Naive B cell (primary cell): ENCODE measurements at regions not wholly inside any gene's neighbourhood (a gene's known extent, or its start where the extent isn't known, plus 50 kb on each side); places are given as distances from the start of the nearest gene placed in this dataset.

Source experiments
- ATAC-seq, 2 donors: fragments of 150-1000 bp; cut with Tn5 transposase; 2 replicates each; pipeline ENCODE4 v1.10.0; 2021; ENCODE audit warnings: low read depth in 2 of 2, mild to moderate bottlenecking in 2 of 2, moderate library complexity in 2 of 2
- DNase-seq: peaks from one replicate; pipeline ENCODE4 v3.0.0; 2022
- H3K27ac Mint-ChIP-seq, 6 donors: one replicate each; pipeline ENCODE4 v1.8.0; 2020 to 2022; ENCODE audit warnings: mild to moderate bottlenecking in 6 of 6, mixed read lengths in 6 of 6, moderate library complexity in 5 of 6, inconsistent platforms in 2 of 6
- H3K27me3 Mint-ChIP-seq, 3 donors: one replicate each; pipeline ENCODE4 v1.8.0; 2021 to 2022; ENCODE audit warnings: mixed read lengths in 3 of 3, mild to moderate bottlenecking in 1 of 3
- H3K36me3 Mint-ChIP-seq, 2 donors: one replicate each; pipeline ENCODE4 v1.8.0; 2020 to 2022; ENCODE audit warnings: mixed read lengths in 2 of 2, inconsistent platforms in 1 of 2, mild to moderate bottlenecking in 1 of 2
- H3K4me1 Mint-ChIP-seq, 3 donors: one replicate each; pipeline ENCODE4 v1.8.0; 2020 to 2022; ENCODE audit warnings: mixed read lengths in 3 of 3, inconsistent platforms in 1 of 3, mild to moderate bottlenecking in 1 of 3, moderate library complexity in 1 of 3
- H3K4me3 Mint-ChIP-seq, 8 donors: one replicate each; pipeline ENCODE4 v1.8.0; 2020 to 2022; ENCODE audit warnings: mild to moderate bottlenecking in 8 of 8, mixed read lengths in 8 of 8, moderate library complexity in 8 of 8, inconsistent platforms in 2 of 8
- H3K9me3 Mint-ChIP-seq, 7 donors: one replicate each; pipeline ENCODE4 v1.8.0; 2020 to 2022; ENCODE audit warnings: mixed read lengths in 7 of 7, mild to moderate bottlenecking in 5 of 7, inconsistent platforms in 2 of 7, moderate library complexity in 1 of 7

- DNase-seq = no peak
- H3K4me1 Mint-ChIP-seq = no peaks in the 10 kb centered on the region
- no peak overlapping the region for H3K27ac Mint-ChIP-seq
- no peak overlapping the region for H3K4me3 Mint-ChIP-seq
- no peak for ATAC-seq
- H3K9me3 Mint-ChIP-seq = peaks cover 0 to 5% (median 1%) of the 10 kb centered on the region in 7 donors
- H3K27me3 Mint-ChIP-seq = no peaks in the 10 kb centered on the region
- H3K36me3 Mint-ChIP-seq = no peaks in the 10 kb centered on the region
These were observed 247.5 kb downstream of the GABRG1 start for GRCh38 chr4:45876235-45876890.

- DNase-seq (no peak), ATAC-seq (no peak)
- no peak overlapping the region for H3K4me3 Mint-ChIP-seq
- H3K36me3 Mint-ChIP-seq = no peaks in the 10 kb centered on the region
- H3K27ac Mint-ChIP-seq = no peak overlapping the region
- no peaks in the 10 kb centered on the region for H3K27me3 Mint-ChIP-seq
- no peaks in the 10 kb centered on the region for H3K4me1 Mint-ChIP-seq
- peaks cover 0 to 4% (median 0%) of the 10 kb centered on the region in 7 donors for H3K9me3 Mint-ChIP-seq
These were observed 254.7 kb downstream of the GABRG1 start for GRCh38 chr4:45869184-45869583.

DNA sequence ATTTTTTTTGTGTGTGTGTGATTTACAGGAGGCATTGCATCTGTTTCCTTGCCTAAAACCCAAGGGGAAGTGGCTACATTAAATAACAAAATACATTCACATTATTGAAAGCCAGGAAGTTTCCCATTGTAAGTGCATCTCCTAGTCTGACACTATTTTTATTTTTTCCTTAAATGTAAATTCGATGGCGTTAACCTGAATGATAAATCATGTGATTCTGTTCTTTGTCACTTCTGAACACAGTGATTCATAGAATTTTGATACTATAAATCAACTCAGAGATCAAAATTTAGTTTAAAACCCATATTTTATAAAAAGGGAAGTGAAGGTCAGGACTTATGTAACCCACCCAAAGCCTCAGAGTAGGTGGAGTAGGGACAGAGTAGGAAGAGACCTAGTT lies 258.1 kb downstream of the GABRG1 start:
- H3K4me3 Mint-ChIP-seq = no peak overlapping the region
- ATAC-seq (no peak), DNase-seq (no peak)
- H3K9me3 Mint-ChIP-seq = no peaks in the 10 kb centered on the region
- H3K27ac Mint-ChIP-seq = no peak overlapping the region
- no peaks in the 10 kb centered on the region for H3K4me1 Mint-ChIP-seq
- no peaks in the 10 kb centered on the region for H3K27me3 Mint-ChIP-seq
- no peaks in the 10 kb centered on the region for H3K36me3 Mint-ChIP-seq

DNA sequence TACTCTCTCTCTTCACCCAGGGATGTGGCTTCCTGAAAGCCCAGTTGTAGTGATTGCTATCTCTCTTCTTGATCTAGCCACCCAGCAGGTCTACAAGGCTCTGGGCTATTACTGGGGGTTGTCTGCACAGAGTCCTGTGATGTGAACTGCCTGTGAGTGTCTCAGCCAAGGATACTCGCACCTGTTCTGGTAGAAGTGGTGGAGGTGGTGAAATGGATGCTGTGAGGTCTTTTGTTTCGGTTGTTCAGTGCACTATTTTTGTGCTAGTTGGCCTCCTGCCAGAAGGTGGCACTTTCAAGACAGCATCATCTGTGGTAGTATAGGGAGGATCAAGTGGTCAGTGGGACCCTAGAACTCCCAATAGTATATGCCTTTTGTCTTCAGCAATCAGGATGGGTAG lies 268.0 kb downstream of the GABRG1 start:
- no peaks in the 10 kb centered on the region for H3K27me3 Mint-ChIP-seq
- H3K9me3 Mint-ChIP-seq = peaks cover 0 to 17% (median 4%) of the 10 kb centered on the region in 7 donors
- no peak overlapping the region for H3K27ac Mint-ChIP-seq
- H3K4me1 Mint-ChIP-seq = no peaks in the 10 kb centered on the region
- DNase-seq = no peak
- H3K36me3 Mint-ChIP-seq = no peaks in the 10 kb centered on the region
- no peak overlapping the region for H3K4me3 Mint-ChIP-seq
- ATAC-seq = no peak

DNA sequence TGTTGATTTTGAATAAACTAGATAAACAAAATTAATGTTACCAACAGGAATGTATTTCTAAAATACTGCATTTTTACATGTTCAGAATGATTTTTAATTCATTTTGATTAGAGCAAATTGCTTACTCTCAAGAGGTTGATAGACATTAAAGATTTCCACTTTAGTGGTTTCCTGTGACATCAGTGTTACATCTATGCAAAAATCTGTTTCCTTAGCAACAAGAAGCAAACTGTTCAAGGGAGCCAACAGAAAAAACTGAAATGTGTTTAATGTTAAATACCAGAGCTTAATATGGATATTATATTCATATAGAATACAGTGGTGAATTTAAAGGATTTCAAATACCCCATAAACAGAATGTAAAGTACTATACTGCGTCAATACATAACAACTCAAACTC lies 277.8 kb downstream of the GABRG1 start:
- Mint-ChIP-seq H3K36me3 (no peaks in the 10 kb centered on the region), H3K4me3 (no peak overlapping the region), H3K4me1 (no peaks in the 10 kb centered on the region), H3K27ac (no peak overlapping the region), H3K27me3 (no peaks in the 10 kb centered on the region), H3K9me3 (peaks cover 0 to 5% (median 2%) of the 10 kb centered on the region in 7 donors)
- ATAC-seq (no peak), DNase-seq (no peak)

DNA sequence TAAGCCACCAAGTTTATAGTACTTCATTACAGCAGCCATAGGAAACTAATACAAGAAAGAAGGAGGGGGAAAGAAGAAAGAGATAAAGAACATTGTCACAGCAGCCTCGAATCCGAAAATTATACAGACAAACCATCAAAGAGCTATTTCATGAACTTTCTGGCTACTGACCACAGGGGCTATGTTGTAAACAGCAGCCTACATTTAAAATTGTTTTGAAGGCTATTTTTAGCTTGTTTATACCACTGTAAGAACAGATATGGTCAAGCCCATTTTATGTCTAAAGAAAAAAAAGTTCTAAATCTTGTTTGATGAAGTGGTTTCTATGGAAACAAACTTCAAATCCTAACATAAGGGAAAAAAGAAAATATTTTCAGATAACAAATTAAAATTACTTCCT lies 282.1 kb downstream of the GABRG1 start:
- Mint-ChIP-seq H3K27me3 (no peaks in the 10 kb centered on the region), H3K27ac (no peak overlapping the region), H3K4me1 (no peaks in the 10 kb centered on the region), H3K36me3 (no peaks in the 10 kb centered on the region), H3K9me3 (peaks cover 0 to 3% (median 0%) of the 10 kb centered on the region in 7 donors), H3K4me3 (no peak overlapping the region)
- DNase-seq = no peak
- ATAC-seq = no peak

- H3K4me3 Mint-ChIP-seq = no peak overlapping the region
- DNase-seq (no peak), ATAC-seq (no peak)
- H3K27me3 Mint-ChIP-seq = no peaks in the 10 kb centered on the region
- H3K4me1 Mint-ChIP-seq = no peaks in the 10 kb centered on the region
- no peaks in the 10 kb centered on the region for H3K36me3 Mint-ChIP-seq
- H3K27ac Mint-ChIP-seq = no peak overlapping the region
- H3K9me3 Mint-ChIP-seq = peaks cover 0 to 24% (median 6%) of the 10 kb centered on the region in 7 donors
These were observed 292.2 kb downstream of the GABRG1 start for GRCh38 chr4:45831692-45832091.

- Mint-ChIP-seq H3K27ac (no peak overlapping the region), H3K27me3 (no peaks in the 10 kb centered on the region), H3K36me3 (no peaks in the 10 kb centered on the region), H3K4me1 (no peaks in the 10 kb centered on the region), H3K9me3 (peaks cover 0 to 6% (median 0%) of the 10 kb centered on the region in 7 donors), H3K4me3 (no peak overlapping the region)
- DNase-seq = no peak
- ATAC-seq = no peak
These were observed 319.9 kb downstream of the GABRG1 start for GRCh38 chr4:45803994-45804393.

DNA sequence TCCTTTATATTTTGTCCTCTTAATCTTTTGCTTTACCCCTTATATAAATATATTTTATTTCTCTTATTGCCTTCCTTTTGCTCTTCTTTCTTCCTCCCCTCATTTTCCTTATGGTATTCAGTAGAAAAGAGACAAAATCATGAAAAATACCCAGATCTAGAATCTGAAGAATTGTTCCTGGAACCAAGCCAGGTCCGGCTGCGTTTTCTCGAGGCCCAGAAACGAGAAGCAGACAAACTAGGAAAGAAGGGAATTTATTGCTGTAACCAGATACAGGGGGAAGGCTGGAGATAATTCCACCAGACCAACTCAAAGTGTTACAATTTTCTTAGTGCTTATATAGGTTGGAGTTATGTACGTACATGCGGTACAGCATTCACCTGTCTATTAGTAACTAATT lies 328.7 kb downstream of the GABRG1 start:
- DNase-seq (no peak), ATAC-seq (no peak)
- Mint-ChIP-seq H3K4me3 (no peak overlapping the region), H3K9me3 (peaks cover 0 to 11% (median 7%) of the 10 kb centered on the region in 7 donors), H3K27me3 (no peaks in the 10 kb centered on the region), H3K27ac (no peak overlapping the region), H3K4me1 (no peaks in the 10 kb centered on the region), H3K36me3 (no peaks in the 10 kb centered on the region)

DNA sequence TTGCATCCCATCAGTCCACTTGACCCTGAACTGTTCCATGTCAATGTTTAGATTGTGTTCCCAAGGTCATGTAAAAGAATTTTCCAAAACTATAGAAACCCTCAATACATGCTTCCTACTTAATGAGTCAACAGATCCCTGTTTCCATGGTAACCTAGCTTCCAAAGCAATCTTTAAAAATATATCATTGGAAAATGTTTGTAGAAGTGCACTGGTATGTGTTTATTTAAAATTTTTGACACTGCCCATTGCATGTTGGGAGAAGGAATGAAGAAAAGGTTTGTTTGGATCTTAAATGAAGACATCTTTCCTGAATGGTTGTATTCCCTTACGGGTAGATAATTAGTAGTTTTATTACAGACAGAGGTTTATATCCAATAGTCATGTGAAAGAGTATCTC lies 345.3 kb downstream of the GABRG1 start:
- H3K36me3 Mint-ChIP-seq = no peaks in the 10 kb centered on the region
- H3K27ac Mint-ChIP-seq = no peak overlapping the region
- DNase-seq (no peak), ATAC-seq (no peak)
- H3K9me3 Mint-ChIP-seq = peaks cover 0 to 5% (median 2%) of the 10 kb centered on the region in 7 donors
- no peaks in the 10 kb centered on the region for H3K4me1 Mint-ChIP-seq
- H3K4me3 Mint-ChIP-seq = no peak overlapping the region
- no peaks in the 10 kb centered on the region for H3K27me3 Mint-ChIP-seq

DNA sequence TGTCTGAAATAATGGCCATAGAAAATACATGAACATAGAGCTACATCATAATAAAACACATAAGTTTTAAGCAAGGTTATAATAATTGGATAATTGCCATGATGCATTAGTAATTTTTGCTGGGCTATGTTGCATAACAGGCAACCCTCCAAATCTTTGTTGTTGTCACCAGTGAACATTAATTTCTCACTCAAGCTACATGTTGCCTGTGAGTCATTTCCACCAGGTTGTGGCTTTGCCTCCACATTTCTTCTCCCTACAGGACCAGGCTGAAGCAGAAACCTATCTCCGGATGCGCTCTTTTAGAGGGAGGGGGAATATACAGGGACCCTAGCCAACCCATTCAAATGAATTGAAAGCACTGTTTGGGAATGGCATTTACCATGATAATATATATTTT lies 347.7 kb downstream of the GABRG1 start:
- ATAC-seq = no peak
- Mint-ChIP-seq H3K4me1 (no peaks in the 10 kb centered on the region), H3K4me3 (no peak overlapping the region)

DNA sequence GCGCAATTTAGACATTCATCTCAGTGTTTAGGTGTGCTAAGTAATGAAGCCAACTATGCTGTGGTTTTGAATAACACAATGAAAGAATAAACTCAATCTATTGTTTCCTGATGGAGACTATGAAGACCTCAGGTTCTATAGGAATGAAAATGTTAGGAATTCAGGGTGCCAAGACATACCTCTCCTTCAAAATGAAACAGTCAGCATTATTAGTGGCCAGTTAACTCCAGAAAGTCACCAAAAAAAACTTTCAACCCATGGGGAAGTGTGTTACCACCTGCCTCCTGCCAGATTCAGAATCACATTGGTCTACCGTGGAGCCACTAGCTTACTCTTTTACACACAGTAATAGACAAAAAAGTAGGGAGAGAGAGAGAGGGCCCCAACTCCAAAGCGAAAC lies 352.9 kb downstream of the GABRG1 start:
- H3K36me3 Mint-ChIP-seq = no peaks in the 10 kb centered on the region
- ATAC-seq (no peak), DNase-seq (no peak)
- no peak overlapping the region for H3K4me3 Mint-ChIP-seq
- peaks cover 0 to 4% (median 2%) of the 10 kb centered on the region in 7 donors for H3K9me3 Mint-ChIP-seq
- H3K4me1 Mint-ChIP-seq = no peaks in the 10 kb centered on the region
- no peaks in the 10 kb centered on the region for H3K27me3 Mint-ChIP-seq
- no peak overlapping the region for H3K27ac Mint-ChIP-seq

More for the DNA sequence above, 347.7 kb downstream of the GABRG1 start:
- no peaks in the 10 kb centered on the region for H3K36me3 Mint-ChIP-seq
- no peak overlapping the region for H3K27ac Mint-ChIP-seq
- H3K9me3 Mint-ChIP-seq = peaks cover 0 to 4% (median 2%) of the 10 kb centered on the region in 7 donors
- DNase-seq = no peak
- no peaks in the 10 kb centered on the region for H3K27me3 Mint-ChIP-seq

GRCh38 chr4:45765521-45765920 lies 358.3 kb downstream of the GABRG1 start:
- no peaks in the 10 kb centered on the region for H3K27me3 Mint-ChIP-seq
- no peak overlapping the region for H3K4me3 Mint-ChIP-seq
- no peak overlapping the region for H3K27ac Mint-ChIP-seq
- no peaks in the 10 kb centered on the region for H3K36me3 Mint-ChIP-seq
- ATAC-seq (no peak), DNase-seq (no peak)
- H3K9me3 Mint-ChIP-seq = peaks cover 0 to 6% (median 2%) of the 10 kb centered on the region in 7 donors
- no peaks in the 10 kb centered on the region for H3K4me1 Mint-ChIP-seq

- H3K4me3 Mint-ChIP-seq = no peak overlapping the region
- H3K27ac Mint-ChIP-seq = no peak overlapping the region
- no peaks in the 10 kb centered on the region for H3K4me1 Mint-ChIP-seq
- H3K36me3 Mint-ChIP-seq = no peaks in the 10 kb centered on the region
- no peaks in the 10 kb centered on the region for H3K27me3 Mint-ChIP-seq
- ATAC-seq (no peak), DNase-seq (no peak)
- H3K9me3 Mint-ChIP-seq = peaks cover 0 to 9% (median 2%) of the 10 kb centered on the region in 7 donors
These were observed 371.9 kb downstream of the GABRG1 start for GRCh38 chr4:45751877-45752530.
